GM21576 (cell line): ENCODE measurements at regions not wholly inside any gene's neighbourhood (a gene's known extent, or its start where the extent isn't known, plus 50 kb on each side); places are given as distances from the start of the nearest gene placed in this dataset.

Source experiments
- ATAC-seq: cut with Tn5 transposase; IDR thresholded peaks from one replicate; pipeline ENCODE4 v1.9.1; 2021; ENCODE audit warnings: mild to moderate bottlenecking, moderate library complexity; ENCODE audit not compliant: unreplicated experiment

DNA sequence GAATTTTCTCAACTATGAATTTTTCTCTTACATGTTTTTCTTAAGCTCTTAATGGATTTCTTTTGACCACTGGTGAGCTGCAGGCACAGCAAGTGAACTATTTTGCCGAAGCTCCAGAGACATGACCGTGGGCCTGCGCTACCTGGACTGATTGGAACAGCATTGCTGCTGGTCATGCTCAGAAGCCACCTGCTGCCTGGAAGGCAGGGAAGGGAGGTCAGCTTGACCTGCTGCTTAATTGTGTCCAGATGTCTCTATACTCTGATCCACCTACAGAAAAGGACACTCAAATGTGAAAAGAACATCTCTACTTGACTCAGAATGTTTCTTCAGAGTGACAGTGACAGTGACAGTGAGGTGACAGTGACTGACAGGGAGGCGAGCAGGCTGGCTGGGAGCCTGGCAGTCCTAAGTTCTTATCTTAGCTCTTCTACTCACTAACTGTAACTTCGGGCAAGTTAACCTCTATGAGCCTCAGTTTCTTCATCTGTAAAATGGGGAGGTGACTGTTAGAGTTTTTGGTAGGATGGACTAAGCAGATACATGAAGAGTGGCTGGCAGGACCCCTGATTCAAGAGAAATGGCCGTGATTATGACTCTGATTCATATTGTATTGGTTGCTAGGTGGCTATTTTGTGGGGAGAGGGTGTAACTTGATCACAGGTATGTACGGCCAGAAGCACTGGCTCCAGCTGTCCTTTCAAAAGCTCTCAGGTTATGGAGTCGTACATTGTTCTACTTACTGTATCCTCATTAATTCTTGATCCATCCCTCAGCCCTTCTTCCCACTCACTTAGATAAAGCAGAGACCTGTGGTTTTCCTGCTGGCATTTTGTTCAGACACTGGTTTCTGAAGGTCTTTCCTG, 54.8 kb upstream of the DLG1 start:
- ATAC-seq = no peak

DNA sequence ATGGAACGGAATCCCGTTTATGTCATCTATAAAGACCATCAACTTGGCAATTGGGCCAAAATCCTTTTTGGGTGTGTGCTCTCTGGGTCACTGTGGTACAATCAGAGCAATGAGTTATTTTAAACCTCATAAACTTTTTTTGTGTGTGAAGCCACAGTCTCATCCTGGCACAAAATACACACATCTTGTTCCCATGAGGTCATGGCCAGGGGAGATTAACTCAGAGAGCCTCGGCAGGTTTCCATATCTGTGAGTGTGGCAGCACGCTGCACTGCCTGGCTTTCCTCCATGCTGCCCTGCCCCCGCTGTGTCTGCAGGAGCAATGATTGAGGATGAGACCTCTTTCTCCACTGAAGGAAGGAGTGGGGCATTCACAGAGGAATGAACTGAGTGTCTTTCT, 54.0 kb upstream of the DLG1 start:
- no peak for ATAC-seq

DNA sequence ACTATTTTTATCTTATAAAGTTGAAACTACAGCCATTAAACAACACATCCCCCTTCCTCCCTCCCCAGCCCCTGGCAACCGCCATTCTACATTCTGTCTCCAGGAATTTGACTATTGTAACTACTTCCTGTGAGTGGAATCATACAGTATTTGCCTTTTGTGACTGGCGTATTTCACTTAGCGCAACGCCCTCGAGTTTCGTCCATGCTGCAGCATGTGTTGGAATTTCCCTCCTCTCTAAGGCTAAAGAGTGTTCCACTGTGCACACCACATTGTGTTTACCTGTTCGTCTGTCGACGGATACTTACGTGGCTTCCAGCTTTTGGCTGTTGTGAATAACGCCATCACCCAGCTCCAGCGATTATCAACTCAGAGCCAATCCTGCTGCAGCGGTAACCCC, 52.0 kb upstream of the DLG1 start:
- ATAC-seq = no peak

- ATAC-seq = no peak
These were observed 51.0 kb upstream of the DLG1 start for GRCh38 chr3:197349368-197349767.
